Astrocyte of the spinal cord (primary cell): ENCODE measurements at regions not wholly inside any gene's neighbourhood (a gene's known extent, or its start where the extent isn't known, plus 50 kb on each side); places are given as distances from the start of the nearest gene placed in this dataset.

Source experiments
- DNase-seq: peaks from one replicate; pipeline ENCODE4 v3.0.0; 2011; ENCODE audit warnings: low read depth, low spot score
- H3K4me3 ChIP-seq: 2 replicates; pipeline ENCODE4 v1.5.1; 2011; ENCODE audit warnings: low read depth, mild to moderate bottlenecking, low read length, moderate library complexity
- CTCF ChIP-seq: IDR thresholded peaks from 2 replicates; pipeline ENCODE4 v1.5.1; 2012; ENCODE audit warnings: low read depth, mild to moderate bottlenecking, low read length, inconsistent platforms
- in situ Hi-C: cut with HindIII; loops from 2 replicates; pipeline ENCODE4 v1.10.0; 2017; ENCODE audit warnings: low sequenced_read_pairs

- in situ Hi-C loops = no loop called here
- no peak overlapping the region for H3K4me3 ChIP-seq
- no peak for TF ChIP-seq CTCF
- no peak for DNase-seq
Observed at GRCh38 chr4:153146961-153147360, 57.3 kb upstream of the TRIM2 start.

GRCh38 chr4:153148791-153149190 is 55.5 kb upstream of the TRIM2 start:
- in situ Hi-C loops = no loop called here
- no peak overlapping the region for H3K4me3 ChIP-seq
- no peak for TF ChIP-seq CTCF
- DNase-seq = no peak

- H3K4me3 ChIP-seq = peak overlapping the region; percentile 53
- DNase-seq = peak; percentile 67
- in situ Hi-C loops = no loop called here
- no peak for TF ChIP-seq CTCF
Observed at GRCh38 chr4:153151535-153152455, 52.4 kb upstream of the TRIM2 start.

GRCh38 chr4:153152501-153153338 is 51.5 kb upstream of the TRIM2 start:
- DNase-seq = peak; percentile 43
- peak overlapping the region; percentile 53 for H3K4me3 ChIP-seq
- in situ Hi-C loops = no loop called here
- TF ChIP-seq CTCF = no peak

- DNase-seq = peak; percentile 29
- in situ Hi-C loops = no loop called here
- peak overlapping the region; percentile 53 for H3K4me3 ChIP-seq
- no peak for TF ChIP-seq CTCF
Observed at GRCh38 chr4:153153339-153153871, 50.8 kb upstream of the TRIM2 start.
